NT2/D1 (cell line): ENCODE measurements at regions not wholly inside any gene's neighbourhood (a gene's known extent, or its start where the extent isn't known, plus 50 kb on each side); places are given as distances from the start of the nearest gene placed in this dataset.

Source experiments
- YY1 ChIP-seq: IDR thresholded peaks from 2 replicates; pipeline ENCODE4 v1.6.1; 2011; ENCODE audit not compliant: insufficient read length, insufficient read depth
- ZNF274 ChIP-seq: IDR thresholded peaks from 2 replicates; pipeline ENCODE4 v1.6.1; 2011; ENCODE audit warnings: mild to moderate bottlenecking, low read depth, low read length

DNA sequence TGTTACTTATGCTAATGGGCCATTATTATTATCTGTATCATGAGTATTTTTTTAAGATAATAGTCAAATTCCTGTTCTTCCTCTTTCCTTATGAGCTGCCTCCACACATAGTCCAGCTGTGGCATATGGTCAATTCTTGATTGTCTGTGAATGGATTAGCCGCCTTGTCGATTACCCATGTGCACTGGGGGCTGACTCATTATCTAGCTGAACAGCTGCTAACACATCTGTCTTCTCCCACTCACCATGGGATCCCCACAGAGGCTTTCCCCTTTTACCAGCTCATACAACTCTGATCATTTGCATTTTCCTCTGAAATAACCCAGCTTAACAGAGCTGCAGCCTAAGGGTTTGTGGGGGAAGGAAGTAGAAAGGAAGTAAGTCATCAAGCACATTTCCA is 915.0 kb downstream of the CDH11 start:
- TF ChIP-seq ZNF274 (no peak), YY1 (no peak)
